ENCODE measurements at regions not wholly inside any gene's neighbourhood (a gene's known extent, or its start where the extent isn't known, plus 50 kb on each side); places are given as distances from the start of the nearest gene placed in this dataset.

DNA sequence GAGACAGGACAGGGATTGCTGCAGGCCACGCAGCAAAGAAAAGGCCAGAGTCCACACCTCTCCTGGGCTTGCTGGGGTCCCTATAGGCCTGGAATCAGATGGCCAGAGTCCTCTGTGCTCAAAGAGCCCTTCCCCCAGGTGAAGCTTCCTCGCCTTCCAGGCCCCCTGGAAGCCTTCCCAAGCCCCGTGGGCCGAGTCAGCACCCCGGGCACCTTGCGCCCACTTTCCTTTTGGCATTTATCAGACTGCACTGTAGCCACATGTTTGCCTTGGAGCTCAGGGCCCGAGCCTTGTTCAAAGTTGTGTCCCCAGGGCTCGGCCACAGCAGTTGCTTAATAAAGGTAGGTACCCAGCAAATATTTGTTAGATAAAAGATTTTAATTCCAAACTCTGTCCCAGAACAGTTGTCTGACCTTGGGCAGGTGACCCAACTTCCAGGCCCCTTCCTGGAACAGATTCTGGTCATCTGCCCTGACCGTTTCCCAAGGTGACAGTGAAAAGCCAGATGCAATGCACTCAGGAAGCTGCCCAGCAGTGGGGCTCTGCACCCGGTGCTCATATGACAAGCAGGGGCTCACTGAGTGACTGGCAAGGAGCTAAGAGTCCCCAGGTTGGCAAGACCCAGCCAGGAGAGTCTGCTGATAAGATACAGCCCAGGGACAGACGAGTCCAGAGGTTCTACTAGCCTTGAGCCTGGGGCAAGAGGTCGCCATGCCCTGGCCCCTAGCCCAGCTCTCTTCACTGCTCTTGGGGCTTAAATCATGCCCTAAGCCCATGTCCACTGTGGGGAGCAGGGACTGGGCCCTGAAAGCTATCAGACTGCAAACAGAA lies 81.2 kb downstream of the PITPNM2 start:
- intact Hi-C loops (cut with DNase I) = no loop called here
- H3K27ac ChIP-seq = peak overlapping the region; percentile 87
- TF ChIP-seq POLR2AphosphoS5 (IDR thresholded peaks at IDR 0.05; ENCODE audit: insufficient read depth in 1 of 2, low read depth in 1 of 2) (no peak), POLR2A (IDR thresholded peaks at IDR 0.05) (no peak)
- TF ChIP-seq, protein P1, sequence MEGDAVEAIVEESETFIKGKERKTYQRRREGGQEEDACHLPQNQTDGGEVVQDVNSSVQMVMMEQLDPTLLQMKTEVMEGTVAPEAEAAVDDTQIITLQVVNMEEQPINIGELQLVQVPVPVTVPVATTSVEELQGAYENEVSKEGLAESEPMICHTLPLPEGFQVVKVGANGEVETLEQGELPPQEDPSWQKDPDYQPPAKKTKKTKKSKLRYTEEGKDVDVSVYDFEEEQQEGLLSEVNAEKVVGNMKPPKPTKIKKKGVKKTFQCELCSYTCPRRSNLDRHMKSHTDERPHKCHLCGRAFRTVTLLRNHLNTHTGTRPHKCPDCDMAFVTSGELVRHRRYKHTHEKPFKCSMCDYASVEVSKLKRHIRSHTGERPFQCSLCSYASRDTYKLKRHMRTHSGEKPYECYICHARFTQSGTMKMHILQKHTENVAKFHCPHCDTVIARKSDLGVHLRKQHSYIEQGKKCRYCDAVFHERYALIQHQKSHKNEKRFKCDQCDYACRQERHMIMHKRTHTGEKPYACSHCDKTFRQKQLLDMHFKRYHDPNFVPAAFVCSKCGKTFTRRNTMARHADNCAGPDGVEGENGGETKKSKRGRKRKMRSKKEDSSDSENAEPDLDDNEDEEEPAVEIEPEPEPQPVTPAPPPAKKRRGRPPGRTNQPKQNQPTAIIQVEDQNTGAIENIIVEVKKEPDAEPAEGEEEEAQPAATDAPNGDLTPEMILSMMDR (IDR thresholded peaks at IDR 0.05) = no peak

DNA sequence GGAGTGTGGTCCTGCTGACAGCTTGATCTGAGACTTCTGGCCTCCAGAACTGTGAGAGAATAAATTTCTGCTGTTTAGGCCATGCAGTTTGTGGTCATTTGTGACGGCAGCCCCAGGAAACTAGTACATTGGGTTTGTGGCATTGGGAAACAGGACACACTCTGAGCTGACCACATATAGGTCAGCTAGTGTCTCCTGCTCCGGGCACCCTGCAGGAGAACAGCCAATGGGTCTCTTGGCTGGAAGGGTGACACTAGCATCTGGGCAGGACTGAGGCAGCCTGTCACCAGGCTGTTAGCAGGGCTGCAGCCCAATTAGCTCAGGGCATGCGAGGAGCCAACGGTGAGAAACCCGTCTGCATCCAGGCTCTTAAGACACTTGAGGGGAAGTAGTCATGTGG lies 83.2 kb downstream of the PITPNM2 start:
- no peak for DNase-seq (ENCODE audit: extremely low spot score in 2 of 2)
- TF ChIP-seq, protein P1 (IDR thresholded peaks at IDR 0.05) = no peak
- no peak for TF ChIP-seq POLR2AphosphoS5 (IDR thresholded peaks at IDR 0.05; ENCODE audit: insufficient read depth in 1 of 2, low read depth in 1 of 2)
- Histone ChIP-seq H3K27ac (no peak overlapping the region), H3K27me3 (no peaks in the 10 kb centered on the region), H3K9me3 (no peaks in the 10 kb centered on the region), H3K36me3 (no peaks in the 10 kb centered on the region), H3K4me3 (no peak overlapping the region), H3K4me1 (peaks cover 70% of the 10 kb centered on the region)
- intact Hi-C loops (cut with DNase I) = no loop called here

More for the DNA sequence above, 81.2 kb downstream of the PITPNM2 start:
- no peak overlapping the region for H3K4me3 ChIP-seq
- H3K9me3 ChIP-seq = no peaks in the 10 kb centered on the region
- no peaks in the 10 kb centered on the region for H3K36me3 ChIP-seq
- H3K4me1 ChIP-seq = peaks cover 63% of the 10 kb centered on the region
- no peaks in the 10 kb centered on the region for H3K27me3 ChIP-seq
- no peak for DNase-seq (ENCODE audit: extremely low spot score in 2 of 2)

DNA sequence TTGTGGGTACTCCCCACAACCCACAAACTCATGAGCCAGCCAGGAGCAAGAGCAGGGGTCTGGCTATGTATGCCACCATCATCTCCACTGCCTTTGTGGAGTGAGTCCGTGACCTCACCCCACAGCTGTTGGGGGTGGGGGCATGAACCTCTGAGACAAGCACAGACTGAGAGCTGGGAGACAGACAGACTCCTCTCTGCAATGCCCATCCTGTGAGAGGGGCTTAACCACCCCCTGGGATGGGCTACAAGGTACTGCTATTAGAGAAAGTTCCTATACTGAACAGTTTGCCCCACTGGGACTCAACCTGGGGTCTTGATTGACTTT lies 84.5 kb downstream of the PITPNM2 start:
- Histone ChIP-seq H3K36me3 (no peaks in the 10 kb centered on the region), H3K27ac (peak overlapping the region; percentile 91), H3K4me3 (no peak overlapping the region), H3K9me3 (no peaks in the 10 kb centered on the region), H3K4me1 (peaks cover 58% of the 10 kb centered on the region), H3K27me3 (no peaks in the 10 kb centered on the region)
- TF ChIP-seq POLR2AphosphoS5 (IDR thresholded peaks at IDR 0.05; ENCODE audit: insufficient read depth in 1 of 2, low read depth in 1 of 2) (no peak), POLR2A (IDR thresholded peaks at IDR 0.05) (no peak)
- TF ChIP-seq, protein P1 (IDR thresholded peaks at IDR 0.05) = no peak
- DNase-seq (ENCODE audit: extremely low spot score in 2 of 2) = no peak
- intact Hi-C loops (cut with DNase I) = no loop called here

DNA sequence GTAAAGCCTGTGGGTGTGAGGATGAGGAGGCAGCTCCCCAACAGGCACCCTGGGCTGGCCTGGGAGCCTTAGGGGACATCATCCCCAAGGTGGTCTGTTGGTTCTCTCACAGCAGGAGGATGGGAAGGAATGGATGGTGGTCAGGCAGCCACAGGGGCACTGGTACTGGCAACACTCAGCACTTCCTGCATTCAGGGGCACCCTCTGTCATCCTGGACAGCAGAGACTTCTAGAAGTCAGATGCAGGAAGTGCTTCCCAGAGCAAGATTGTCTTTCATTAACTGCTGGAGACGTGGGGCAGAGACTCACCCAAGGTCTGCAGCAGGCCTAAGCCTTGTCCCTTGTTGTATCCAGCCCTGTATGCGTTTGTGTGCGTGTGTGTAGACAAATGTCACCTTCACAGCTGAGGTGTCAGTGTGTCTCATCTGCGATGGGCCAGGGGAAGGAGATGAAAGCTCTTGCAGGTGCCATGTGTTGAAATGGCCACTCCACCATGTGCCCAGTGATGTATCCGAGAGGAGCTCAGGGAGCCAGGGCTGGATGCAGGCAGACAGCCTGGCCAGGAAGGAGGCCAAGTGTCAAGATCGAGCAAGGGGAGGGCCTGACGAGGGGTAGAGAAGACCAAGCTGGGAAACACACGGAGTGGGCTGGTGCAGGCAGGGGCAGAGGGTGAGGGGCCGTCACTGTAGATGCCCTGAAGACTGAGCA lies 85.1 kb downstream of the PITPNM2 start:
- no peaks in the 10 kb centered on the region for H3K27me3 ChIP-seq
- H3K36me3 ChIP-seq = no peaks in the 10 kb centered on the region
- intact Hi-C loops (cut with DNase I) = no loop called here
- no peaks in the 10 kb centered on the region for H3K9me3 ChIP-seq
- H3K4me3 ChIP-seq = no peak overlapping the region
- TF ChIP-seq, protein P1 (IDR thresholded peaks at IDR 0.05) = no peak
- TF ChIP-seq POLR2A (IDR thresholded peaks at IDR 0.05) = no peak
- no peak for TF ChIP-seq POLR2AphosphoS5 (IDR thresholded peaks at IDR 0.05; ENCODE audit: insufficient read depth in 1 of 2, low read depth in 1 of 2)
- DNase-seq (ENCODE audit: extremely low spot score in 2 of 2) = no peak
- peaks cover 53% of the 10 kb centered on the region for H3K4me1 ChIP-seq
- peak overlapping the region; percentile 91 for H3K27ac ChIP-seq

Measured in vagina (tissue), 2 donors.